ENCODE measurements at regions not wholly inside any gene's neighbourhood (a gene's known extent, or its start where the extent isn't known, plus 50 kb on each side); places are given as distances from the start of the nearest gene placed in this dataset.

GRCh38 chr20:22492497-22492896 lies 91.9 kb downstream of the FOXA2 start:
- TF ChIP-seq CTCF (IDR thresholded peaks at IDR 0.05) (peak in 2 of 7 experiments; percentile 22 to 23), POLR2A (IDR thresholded peaks at IDR 0.05) (no peak)

All from body of pancreas (tissue), 4 donors.